H1 (cell line): ENCODE measurements at regions not wholly inside any gene's neighbourhood (a gene's known extent, or its start where the extent isn't known, plus 50 kb on each side); places are given as distances from the start of the nearest gene placed in this dataset.

ENCODE experiments used
- TF ChIP-seq, protein P1 (sequence below): IDR thresholded peaks from 2 replicates; pipeline ENCODE4 v1.6.1; 2012; ENCODE audit warnings: low read length, inconsistent platforms

GRCh38 chr14:41144370-41144769 is 462.3 kb upstream of the LRFN5 start (continued):
- TF ChIP-seq, protein P1, sequence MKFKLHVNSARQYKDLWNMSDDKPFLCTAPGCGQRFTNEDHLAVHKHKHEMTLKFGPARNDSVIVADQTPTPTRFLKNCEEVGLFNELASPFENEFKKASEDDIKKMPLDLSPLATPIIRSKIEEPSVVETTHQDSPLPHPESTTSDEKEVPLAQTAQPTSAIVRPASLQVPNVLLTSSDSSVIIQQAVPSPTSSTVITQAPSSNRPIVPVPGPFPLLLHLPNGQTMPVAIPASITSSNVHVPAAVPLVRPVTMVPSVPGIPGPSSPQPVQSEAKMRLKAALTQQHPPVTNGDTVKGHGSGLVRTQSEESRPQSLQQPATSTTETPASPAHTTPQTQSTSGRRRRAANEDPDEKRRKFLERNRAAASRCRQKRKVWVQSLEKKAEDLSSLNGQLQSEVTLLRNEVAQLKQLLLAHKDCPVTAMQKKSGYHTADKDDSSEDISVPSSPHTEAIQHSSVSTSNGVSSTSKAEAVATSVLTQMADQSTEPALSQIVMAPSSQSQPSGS: no peak
